SIG-M5 (cell line): ENCODE measurements at regions not wholly inside any gene's neighbourhood (a gene's known extent, or its start where the extent isn't known, plus 50 kb on each side); places are given as distances from the start of the nearest gene placed in this dataset.

Experiments
- DNase-seq: peaks from one replicate; lab custom pipeline; 2025; lab: John Stamatoyannopoulos, UW

- DNase-seq, result no peak
Observed at GRCh38 chr13:90070837-90071525, 1276.5 kb upstream of the MIR17HG start.

GRCh38 chr13:90084684-90085290 lies 1262.7 kb upstream of the MIR17HG start:
- DNase-seq, result no peak

DNA sequence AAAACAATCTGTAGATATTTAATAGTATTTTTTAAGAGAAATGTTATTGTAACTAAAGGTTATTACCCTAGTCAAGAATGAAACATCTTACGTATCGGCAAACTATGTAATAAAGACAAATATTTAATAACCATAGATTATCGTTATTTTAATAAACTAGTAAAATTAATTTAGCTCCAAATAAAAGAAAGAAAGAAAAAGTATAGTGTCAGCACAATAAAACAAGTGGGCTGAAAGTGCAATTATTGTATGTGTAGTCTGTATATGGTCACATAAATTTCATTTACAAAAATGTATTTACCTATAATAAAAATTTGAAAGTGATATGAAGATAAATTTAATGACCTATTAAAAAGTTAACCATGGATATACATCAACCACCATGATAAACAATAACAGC lies 1258.4 kb upstream of the MIR17HG start:
- DNase-seq, result no peak

DNA sequence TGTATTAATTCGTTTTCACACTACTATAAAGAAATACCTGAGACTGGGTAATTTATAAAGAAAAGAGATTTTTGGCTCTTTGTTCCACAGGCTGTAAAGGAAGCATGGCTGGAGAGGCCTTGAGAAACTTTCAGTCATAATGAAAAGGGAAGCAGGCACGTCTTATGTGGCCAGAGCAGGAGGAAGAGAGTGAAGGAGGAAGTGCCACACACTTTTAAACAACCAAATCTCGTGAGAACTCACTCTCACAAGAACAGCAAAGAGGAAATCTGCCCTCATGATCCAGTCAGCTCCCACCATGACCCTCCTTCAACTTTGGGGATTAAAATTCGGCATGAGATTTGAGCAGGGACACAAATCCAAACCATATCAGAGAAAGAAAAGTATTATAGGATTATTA lies 1255.9 kb upstream of the MIR17HG start:
- no peak for DNase-seq

DNA sequence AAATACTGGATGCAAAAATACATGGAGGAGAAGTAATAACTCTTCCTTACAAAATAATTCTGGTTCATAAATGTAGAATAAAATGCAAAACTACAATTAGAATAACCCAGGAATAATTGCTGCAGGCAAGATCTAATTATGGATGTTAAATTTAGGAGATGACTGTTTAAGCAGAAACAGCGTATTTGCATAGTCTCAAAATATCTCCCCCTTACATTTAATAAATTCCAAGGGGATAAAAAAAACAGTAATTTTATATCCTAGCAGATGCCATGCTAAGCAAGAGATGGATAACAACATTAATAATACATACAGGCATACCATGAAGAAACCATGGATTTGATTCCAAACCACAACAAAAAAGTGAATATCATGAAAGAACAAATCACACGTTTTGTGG lies 1253.1 kb upstream of the MIR17HG start:
- no peak for DNase-seq

DNA sequence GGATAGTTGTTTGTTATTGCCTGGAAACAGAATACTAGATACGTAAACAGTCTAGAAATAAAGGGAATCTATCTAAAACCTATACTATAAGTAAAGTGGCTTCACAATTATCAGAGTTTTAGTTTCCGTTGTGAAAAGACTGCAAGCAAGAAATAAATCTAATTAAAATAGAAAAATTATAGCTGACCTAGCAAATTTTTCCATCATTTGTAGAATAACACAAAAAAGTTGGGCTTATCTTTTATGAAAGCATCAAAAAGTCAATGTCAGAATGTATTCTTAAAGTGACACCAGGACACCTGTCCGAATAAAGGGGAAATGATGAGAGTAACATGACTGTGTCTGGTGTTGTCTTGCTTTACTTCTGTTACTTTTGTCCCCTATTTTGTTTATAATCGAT lies 1248.9 kb upstream of the MIR17HG start:
- no peak for DNase-seq

GRCh38 chr13:90099847-90100246 lies 1247.6 kb upstream of the MIR17HG start:
- no peak for DNase-seq

GRCh38 chr13:90103099-90103784 lies 1244.2 kb upstream of the MIR17HG start:
- no peak for DNase-seq

- DNase-seq, result no peak
Observed at GRCh38 chr13:90104764-90105163, 1242.7 kb upstream of the MIR17HG start.

- DNase-seq, result peak; percentile 30
Observed at GRCh38 chr13:90105276-90105675, 1242.2 kb upstream of the MIR17HG start.

- no peak for DNase-seq
Observed at GRCh38 chr13:90105849-90106496, 1241.5 kb upstream of the MIR17HG start.

GRCh38 chr13:90107661-90108060 lies 1239.8 kb upstream of the MIR17HG start:
- no peak for DNase-seq

GRCh38 chr13:90108547-90108946 lies 1238.9 kb upstream of the MIR17HG start:
- no peak for DNase-seq

- no peak for DNase-seq
Observed at GRCh38 chr13:90116121-90116520, 1231.4 kb upstream of the MIR17HG start.

GRCh38 chr13:90118467-90119071 lies 1228.9 kb upstream of the MIR17HG start:
- no peak for DNase-seq

- no peak for DNase-seq
Observed at GRCh38 chr13:90120026-90120425, 1227.5 kb upstream of the MIR17HG start.

GRCh38 chr13:90121784-90122183 lies 1225.7 kb upstream of the MIR17HG start:
- DNase-seq, result no peak

DNA sequence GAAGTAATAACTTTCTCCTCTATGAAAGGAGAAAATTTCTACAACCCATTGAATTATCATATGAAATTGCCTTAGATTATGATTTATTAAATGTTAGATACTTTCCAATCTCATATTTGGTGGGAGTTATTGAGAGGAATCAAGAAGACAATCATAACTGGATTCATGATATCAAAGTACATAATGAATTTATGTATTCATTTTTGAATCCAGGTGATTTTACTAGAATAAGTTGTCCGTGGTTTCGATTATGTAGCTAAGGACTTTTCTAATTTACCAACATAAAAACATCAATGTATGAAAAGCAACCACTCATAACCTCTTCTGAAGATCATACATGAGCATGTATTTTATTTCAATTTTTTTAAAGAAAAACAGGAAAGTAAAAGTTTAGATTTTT lies 1225.0 kb upstream of the MIR17HG start:
- DNase-seq, result no peak

- no peak for DNase-seq
Observed at GRCh38 chr13:90135558-90135957, 1211.9 kb upstream of the MIR17HG start.

DNA sequence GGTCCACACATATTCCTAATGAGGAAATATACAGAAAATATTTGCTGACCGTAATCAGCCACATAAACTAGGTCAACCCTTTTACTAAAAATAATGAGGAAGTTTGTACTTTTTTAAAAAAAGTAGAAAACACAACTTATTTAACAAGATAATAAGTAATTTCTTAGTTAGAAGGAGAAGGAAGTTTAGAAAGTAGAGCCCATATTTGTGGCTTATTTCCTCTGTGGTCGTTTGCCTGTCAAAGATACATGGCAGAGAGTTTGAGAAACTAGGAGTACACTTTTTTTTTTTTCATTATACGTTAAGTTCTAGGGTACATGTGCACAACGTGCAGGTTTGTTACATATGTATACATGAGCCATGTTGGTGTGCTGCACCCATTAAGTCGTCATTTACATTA lies 1205.2 kb upstream of the MIR17HG start:
- DNase-seq, result no peak

DNA sequence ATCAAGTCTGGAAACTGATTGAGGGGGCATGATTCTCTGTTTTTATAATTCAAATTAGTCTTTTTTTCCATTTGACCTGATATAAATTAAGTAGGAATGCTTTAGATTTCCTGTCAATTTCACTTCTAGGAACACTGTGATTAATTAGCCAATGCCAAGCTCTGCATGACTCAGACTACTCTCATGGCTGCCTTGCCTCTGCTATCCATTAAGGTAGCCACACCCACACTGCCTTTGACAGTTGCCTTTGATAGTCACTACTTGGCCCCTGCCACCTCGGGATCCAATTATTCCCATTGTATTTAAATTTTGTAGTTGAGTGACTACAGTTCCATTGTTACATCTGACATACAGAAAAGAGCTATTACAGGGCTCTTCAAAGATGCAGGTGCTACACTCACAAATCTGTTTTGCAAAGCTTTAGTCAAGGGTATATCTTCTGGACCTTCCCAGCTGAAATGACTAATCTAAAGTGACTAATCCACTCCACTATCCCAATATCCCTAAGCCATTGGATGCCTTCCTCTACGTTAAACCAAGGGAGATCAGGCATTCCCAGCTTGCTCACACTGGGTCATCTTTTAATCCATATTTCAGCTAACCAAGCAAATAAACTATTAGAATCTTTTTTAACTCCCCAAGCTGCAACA lies 1193.1 kb upstream of the MIR17HG start:
- no peak for DNase-seq

GRCh38 chr13:90156390-90156789 lies 1191.1 kb upstream of the MIR17HG start:
- DNase-seq, result no peak
